Glomerular visceral epithelial cell (primary cell): ENCODE measurements at regions not wholly inside any gene's neighbourhood (a gene's known extent, or its start where the extent isn't known, plus 50 kb on each side); places are given as distances from the start of the nearest gene placed in this dataset.

Experiments
- DNase-seq: peaks from one replicate; pipeline ENCODE4 v3.0.0-alpha.2; 2016; ENCODE audit errors: extremely low spot score

- DNase-seq = no peak
Observed at GRCh38 chr2:177342736-177343135, 49.8 kb upstream of the AGPS start.
